Liver (tissue), 7 donors: ENCODE measurements at regions not wholly inside any gene's neighbourhood (a gene's known extent, or its start where the extent isn't known, plus 50 kb on each side); places are given as distances from the start of the nearest gene placed in this dataset.

Experiments
- DNase-seq: peaks from one replicate; pipeline ENCODE4 v3.0.0-alpha.2; 2017; ENCODE audit warnings: low spot score
- H3K27ac ChIP-seq, 2 donors: one replicate each; pipeline ENCODE4 v1.7.0; 2013; ENCODE audit warnings: inconsistent platforms in 2 of 2, low read length in 2 of 2, control low read depth in 1 of 2, low read depth in 1 of 2, mild to moderate bottlenecking in 1 of 2
- H3K27me3 ChIP-seq, 4 donors: one replicate each; pipeline versions ENCODE4 v1.6.1 to v1.7.0; 2013; ENCODE audit warnings: low read length in 3 of 4, inconsistent platforms in 1 of 4, mild to moderate bottlenecking in 1 of 4, moderate library complexity in 1 of 4; ENCODE audit not compliant: control insufficient read depth in 4 of 4, insufficient read depth in 4 of 4
- H3K36me3 ChIP-seq, 4 donors: one replicate each; pipeline versions ENCODE4 v1.6.1 to v1.7.0; 2013; ENCODE audit warnings: low read length in 3 of 4, mild to moderate bottlenecking in 3 of 4, low read depth in 1 of 4, moderate library complexity in 1 of 4; ENCODE audit not compliant: control insufficient read depth in 4 of 4, insufficient read depth in 3 of 4
- H3K4me1 ChIP-seq, 4 donors: one replicate each; pipeline versions ENCODE4 v1.6.1 to v1.7.0; 2013; ENCODE audit warnings: low read length in 3 of 4, mild to moderate bottlenecking in 3 of 4, moderate library complexity in 1 of 4; ENCODE audit not compliant: control insufficient read depth in 4 of 4, insufficient read depth in 4 of 4
- H3K4me3 ChIP-seq, 3 donors: one replicate each; pipeline versions ENCODE4 v1.6.1 to v1.7.0; 2013; ENCODE audit warnings: low read length in 3 of 3, control low read depth in 1 of 3, low read depth in 1 of 3, mild to moderate bottlenecking in 1 of 3
- H3K9ac ChIP-seq, 2 donors: one replicate each; pipeline ENCODE4 v1.7.0; 2013; ENCODE audit warnings: low read length in 2 of 2, mild to moderate bottlenecking in 2 of 2, moderate library complexity in 2 of 2, control low read depth in 1 of 2, low read depth in 1 of 2
- H3K9me3 ChIP-seq, 4 donors: one replicate each; pipeline versions ENCODE4 v1.6.1 to v1.7.0; 2013; ENCODE audit warnings: low read length in 3 of 4; ENCODE audit not compliant: control insufficient read depth in 4 of 4
- EGR1 ChIP-seq, 2 donors: IDR thresholded peaks; 2 replicates each; pipeline ENCODE4 v1.6.1; 2016 to 2018; ENCODE audit warnings: antibody characterized with exemption in 2 of 2, low read depth in 2 of 2
- FOXA1 ChIP-seq: IDR thresholded peaks from 2 replicates; pipeline ENCODE4 v1.6.1; 2016; ENCODE audit warnings: antibody characterized with exemption
- GABPA ChIP-seq, 2 donors: IDR thresholded peaks in 1 of 2; conservative IDR thresholded peaks in 1 of 2; 2 replicates each; pipeline ENCODE4 v1.6.1; 2016; ENCODE audit warnings: antibody characterized with exemption in 2 of 2, mild to moderate bottlenecking in 1 of 2, moderate library complexity in 1 of 2
- HNF4G ChIP-seq: IDR thresholded peaks from 2 replicates; pipeline ENCODE4 v1.6.1; 2016; ENCODE audit warnings: antibody characterized with exemption
- JUND ChIP-seq, 2 donors: IDR thresholded peaks; 2 replicates each; pipeline ENCODE4 v1.6.1; 2016; ENCODE audit warnings: antibody characterized with exemption in 2 of 2
- MAX ChIP-seq: IDR thresholded peaks from 2 replicates; pipeline ENCODE4 v1.6.1; 2016; ENCODE audit warnings: antibody characterized with exemption
- NR2F2 ChIP-seq: IDR thresholded peaks from 2 replicates; pipeline ENCODE4 v1.6.1; 2016; ENCODE audit warnings: antibody characterized with exemption
- REST ChIP-seq: IDR thresholded peaks from 2 replicates; pipeline ENCODE4 v1.6.1; 2016; ENCODE audit warnings: antibody characterized with exemption, mild to moderate bottlenecking
- RXRA ChIP-seq, 2 donors: IDR thresholded peaks; 2 replicates each; pipeline ENCODE4 v1.6.1; 2017 to 2018; ENCODE audit warnings: antibody characterized with exemption in 2 of 2, mild to moderate bottlenecking in 1 of 2
- YY1 ChIP-seq: IDR thresholded peaks from 2 replicates; pipeline ENCODE4 v1.6.1; 2016; ENCODE audit warnings: antibody characterized with exemption, mild to moderate bottlenecking
- WGBS: extraction: QIAGEN DNeasy Blood & Tissue Kit; methylation state at CpG from one replicate; pipeline ENCODE4 v1.1.7; 2013; 5-methylcytosine and 5-hydroxymethylcytosine counted together
- donor health status: healthy.
- donor health status: healthy.
- donor health status: healthy.
- donor health status: healthy.

GRCh38 chr21:35144978-35145377 lies 95.9 kb upstream of the RUNX1 start:
- H3K27ac ChIP-seq, result no peak overlapping the region
- 48% methylated on average over 2 of the region's 2 CpGs for WGBS
- no peaks in the 10 kb centered on the region for H3K36me3 ChIP-seq
- H3K4me1 ChIP-seq, result no peaks in the 10 kb centered on the region
- H3K4me3 ChIP-seq, result no peak overlapping the region
- H3K9ac ChIP-seq, result no peak overlapping the region
- TF ChIP-seq REST, result no peak
- no peak for TF ChIP-seq YY1
- no peak for DNase-seq
- no peaks in the 10 kb centered on the region for H3K9me3 ChIP-seq
- no peaks in the 10 kb centered on the region for H3K27me3 ChIP-seq

- no peak overlapping the region for H3K4me3 ChIP-seq
- TF ChIP-seq NR2F2 (no peak), HNF4G (no peak), RXRA (IDR thresholded peaks at IDR 0.05) (no peak), MAX (no peak)
- H3K9ac ChIP-seq, result no peak overlapping the region
- H3K4me1 ChIP-seq, result no peaks in the 10 kb centered on the region
- WGBS, result 94% methylated on average over 1 of the region's 1 CpG
- DNase-seq, result no peak
- no peak overlapping the region for H3K27ac ChIP-seq
- no peaks in the 10 kb centered on the region for H3K36me3 ChIP-seq
- H3K9me3 ChIP-seq, result no peaks in the 10 kb centered on the region
- no peaks in the 10 kb centered on the region for H3K27me3 ChIP-seq
Measured at GRCh38 chr21:35142036-35142815, 93.1 kb upstream of the RUNX1 start.

- no peaks in the 10 kb centered on the region for H3K4me1 ChIP-seq
- DNase-seq, result no peak
- no peaks in the 10 kb centered on the region for H3K9me3 ChIP-seq
- no peak overlapping the region for H3K9ac ChIP-seq
- 83% methylated on average over 4 of the region's 4 CpGs for WGBS
- no peak overlapping the region for H3K27ac ChIP-seq
- no peaks in the 10 kb centered on the region for H3K36me3 ChIP-seq
- no peaks in the 10 kb centered on the region for H3K27me3 ChIP-seq
- TF ChIP-seq EGR1 (IDR thresholded peaks at IDR 0.05; ENCODE audit: low read depth in 2 of 2) (no peak), JUND (IDR thresholded peaks at IDR 0.05) (no peak), GABPA (IDR thresholded peaks at IDR 0.05 in 1 of 2, conservative IDR thresholded peaks at IDR 0.05 in 1 of 2) (no peak), FOXA1 (no peak)
- no peak overlapping the region for H3K4me3 ChIP-seq
Measured at GRCh38 chr21:35139382-35139715, 90.2 kb upstream of the RUNX1 start.
